CD14-positive monocyte (primary cell): ENCODE measurements at regions not wholly inside any gene's neighbourhood (a gene's known extent, or its start where the extent isn't known, plus 50 kb on each side); places are given as distances from the start of the nearest gene placed in this dataset.
A peak's percentile ranks its signal among the peaks of the same experiment; 100 is the strongest.

Experiments
- DNase-seq, 3 donors: peaks; one replicate each; pipeline ENCODE4 v3.0.0-alpha.2; 2011 to 2022
- H2AFZ ChIP-seq: 2 replicates; pipeline ENCODE4 v1.6.0; 2012; ENCODE audit warnings: mild to moderate bottlenecking, low read depth, low read length, inconsistent platforms; ENCODE audit not compliant: insufficient read depth, poor library complexity, severe bottlenecking
- H3K27ac ChIP-seq, 2 donors: 1 replicate in 1 of 2; 2 replicates in 1 of 2; pipeline ENCODE4 v1.5.1; 2012 to 2013; ENCODE audit warnings: low read length in 2 of 2, control low read depth in 1 of 2, inconsistent platforms in 1 of 2, low read depth in 1 of 2, mild to moderate bottlenecking in 1 of 2
- H3K27me3 ChIP-seq, 2 donors: one replicate each; pipeline versions ENCODE4 v1.6.0 to v1.6.1; 2011 to 2013; ENCODE audit warnings: low read length in 2 of 2; ENCODE audit not compliant: control insufficient read depth in 2 of 2, insufficient read depth in 2 of 2
- H3K36me3 ChIP-seq, 2 donors: replicated peaks in 1 of 2; 1 replicate in 1 of 2; 2 replicates in 1 of 2; pipeline versions ENCODE4 v1.5.1 to v1.6.1; 2012 to 2013; ENCODE audit warnings: low read length in 2 of 2, control low read depth in 1 of 2, inconsistent platforms in 1 of 2, mild to moderate bottlenecking in 1 of 2; ENCODE audit not compliant: insufficient read depth in 2 of 2, control insufficient read depth in 1 of 2
- H3K4me1 ChIP-seq, 2 donors: 1 replicate in 1 of 2; 2 replicates in 1 of 2; pipeline versions ENCODE4 v1.5.1 to v1.6.1; 2012 to 2013; ENCODE audit warnings: low read length in 2 of 2, control low read depth in 1 of 2, inconsistent platforms in 1 of 2, mild to moderate bottlenecking in 1 of 2, moderate library complexity in 1 of 2; ENCODE audit not compliant: insufficient read depth in 2 of 2, control insufficient read depth in 1 of 2
- H3K4me2 ChIP-seq: replicated peaks from 2 replicates; pipeline ENCODE3; 2012; ENCODE audit warnings: low read length, moderate library complexity, mild to moderate bottlenecking; ENCODE audit not compliant: poor library complexity, severe bottlenecking; ENCODE audit errors: extremely low read depth
- H3K4me3 ChIP-seq, 3 experiments: fragments of 200-600 bp in 1 of 3; sonication (generic) in 1 of 3; replicated peaks in 1 of 3; 1 replicate in 2 of 3; 2 replicates in 1 of 3; pipeline ENCODE4 v1.5.1; 2011 to 2013; ENCODE audit warnings: low read length in 3 of 3, mild to moderate bottlenecking in 3 of 3, control low read depth in 2 of 3, low read depth in 2 of 3, inconsistent platforms in 1 of 3, moderate library complexity in 1 of 3
- H3K79me2 ChIP-seq: 2 replicates; pipeline ENCODE4 v1.6.0; 2012; ENCODE audit warnings: mild to moderate bottlenecking, control low read depth, inconsistent platforms, low read length, moderate library complexity; ENCODE audit not compliant: insufficient read depth
- H3K9ac ChIP-seq: 2 replicates; pipeline ENCODE4 v1.6.0; 2017; ENCODE audit warnings: low read length, mild to moderate bottlenecking; ENCODE audit not compliant: insufficient read depth, poor library complexity, severe bottlenecking
- H3K9me3 ChIP-seq, 2 donors: replicated peaks in 1 of 2; 1 replicate in 1 of 2; 2 replicates in 1 of 2; pipeline versions ENCODE4 v1.5.1 to v1.6.1; 2012 to 2013; ENCODE audit warnings: low read length in 2 of 2, control low read depth in 1 of 2; ENCODE audit not compliant: control insufficient read depth in 1 of 2, insufficient read depth in 1 of 2
- H4K20me1 ChIP-seq: 2 replicates; pipeline ENCODE4 v1.6.0; 2012; ENCODE audit warnings: mild to moderate bottlenecking, low read length, control low read depth, moderate library complexity; ENCODE audit not compliant: insufficient read depth
- H3K27ac Mint-ChIP-seq, 7 donors: one replicate each; pipeline ENCODE4 v1.8.0; 2020; ENCODE audit warnings: mild to moderate bottlenecking in 7 of 7, mixed read lengths in 7 of 7, moderate library complexity in 6 of 7, inconsistent platforms in 2 of 7
- H3K27me3 Mint-ChIP-seq, 3 donors: one replicate each; pipeline ENCODE4 v1.8.0; 2021 to 2022; ENCODE audit warnings: low read depth in 3 of 3, mild to moderate bottlenecking in 3 of 3, mixed read lengths in 3 of 3, moderate library complexity in 3 of 3, inconsistent platforms in 1 of 3
- H3K36me3 Mint-ChIP-seq, 2 donors: one replicate each; pipeline ENCODE4 v1.8.0; 2020; ENCODE audit warnings: mixed read lengths in 2 of 2, inconsistent platforms in 1 of 2, mild to moderate bottlenecking in 1 of 2
- H3K4me1 Mint-ChIP-seq: one replicate; pipeline ENCODE4 v1.8.0; 2020; ENCODE audit warnings: mild to moderate bottlenecking, mixed read lengths
- H3K4me3 Mint-ChIP-seq, 2 donors: one replicate each; pipeline ENCODE4 v1.8.0; 2020; ENCODE audit warnings: mild to moderate bottlenecking in 2 of 2, mixed read lengths in 2 of 2, moderate library complexity in 1 of 2
- H3K9me3 Mint-ChIP-seq, 7 donors: one replicate each; pipeline ENCODE4 v1.8.0; 2020 to 2022; ENCODE audit warnings: mixed read lengths in 7 of 7, mild to moderate bottlenecking in 6 of 7, moderate library complexity in 6 of 7, inconsistent platforms in 2 of 7
- WGBS: methylation state at CpG from one replicate; pipeline ENCODE4 v1.1.5; 2013; ENCODE audit warnings: missing lambda C conversion rate; ENCODE audit not compliant: insufficient coverage; 5-methylcytosine and 5-hydroxymethylcytosine counted together
- intact Hi-C, 2 donors: fragments of 100-400 bp; cut with micrococcal nuclease; formaldehyde crosslinking; loops; one replicate each; pipeline versions ENCODE4 v1.15.0 to v1.15.1; 2023
- TF ChIP-seq, protein P1 (sequence below): fragments of 200-600 bp; IDR thresholded peaks from one replicate; pipeline ENCODE4 v1.8.0; 2022; ENCODE audit warnings: antibody characterized with exemption, mild to moderate bottlenecking

DNA sequence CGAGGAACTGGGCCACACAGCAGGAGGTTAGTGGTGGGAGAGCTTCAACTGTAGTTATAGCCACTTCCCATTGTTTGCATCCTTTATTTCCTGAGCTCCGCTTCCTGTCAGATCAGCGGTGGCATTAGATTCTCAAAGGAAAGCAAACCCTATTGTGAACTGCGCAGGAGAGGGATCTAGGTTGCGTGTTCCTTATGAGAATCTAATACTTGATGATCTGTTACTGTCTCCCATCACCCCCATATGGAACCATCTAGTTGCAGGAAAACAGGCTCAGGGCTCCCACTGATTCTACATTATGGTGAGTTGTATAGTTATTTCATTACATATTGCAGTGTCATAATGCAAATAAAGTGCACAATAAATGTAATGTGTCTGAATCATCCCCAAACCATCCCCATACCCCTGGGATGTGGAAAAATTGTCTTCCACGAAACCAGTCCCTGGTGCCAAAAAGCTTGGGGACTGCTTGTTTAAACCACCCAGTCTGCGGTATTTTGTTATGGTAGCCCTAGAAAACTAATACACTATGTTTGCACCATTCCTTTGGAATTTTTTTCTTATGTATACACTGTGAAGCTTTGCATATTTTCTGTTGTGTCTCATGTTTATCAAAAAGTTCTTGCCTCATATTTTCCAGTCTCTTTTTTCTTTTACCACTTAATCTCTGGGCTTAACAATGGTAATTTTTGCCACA lies 136.6 kb upstream of the IVNS1ABP start:
- no peaks in the 10 kb centered on the region for H3K4me1 Mint-ChIP-seq
- no peak overlapping the region for H3K9ac ChIP-seq
- H3K9me3 Mint-ChIP-seq, result peaks cover 0 to 10% (median 3%) of the 10 kb centered on the region in 7 donors
- TF ChIP-seq, protein P1, sequence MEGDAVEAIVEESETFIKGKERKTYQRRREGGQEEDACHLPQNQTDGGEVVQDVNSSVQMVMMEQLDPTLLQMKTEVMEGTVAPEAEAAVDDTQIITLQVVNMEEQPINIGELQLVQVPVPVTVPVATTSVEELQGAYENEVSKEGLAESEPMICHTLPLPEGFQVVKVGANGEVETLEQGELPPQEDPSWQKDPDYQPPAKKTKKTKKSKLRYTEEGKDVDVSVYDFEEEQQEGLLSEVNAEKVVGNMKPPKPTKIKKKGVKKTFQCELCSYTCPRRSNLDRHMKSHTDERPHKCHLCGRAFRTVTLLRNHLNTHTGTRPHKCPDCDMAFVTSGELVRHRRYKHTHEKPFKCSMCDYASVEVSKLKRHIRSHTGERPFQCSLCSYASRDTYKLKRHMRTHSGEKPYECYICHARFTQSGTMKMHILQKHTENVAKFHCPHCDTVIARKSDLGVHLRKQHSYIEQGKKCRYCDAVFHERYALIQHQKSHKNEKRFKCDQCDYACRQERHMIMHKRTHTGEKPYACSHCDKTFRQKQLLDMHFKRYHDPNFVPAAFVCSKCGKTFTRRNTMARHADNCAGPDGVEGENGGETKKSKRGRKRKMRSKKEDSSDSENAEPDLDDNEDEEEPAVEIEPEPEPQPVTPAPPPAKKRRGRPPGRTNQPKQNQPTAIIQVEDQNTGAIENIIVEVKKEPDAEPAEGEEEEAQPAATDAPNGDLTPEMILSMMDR, result no peak
- H3K27me3 Mint-ChIP-seq, result peaks cover 0 to 2% (median 1%) of the 10 kb centered on the region in 3 donors
- no peaks in the 10 kb centered on the region for H3K27me3 ChIP-seq
- peak overlapping the region in 1 of 7 donors; percentile 67 for H3K27ac Mint-ChIP-seq
- H3K4me3 Mint-ChIP-seq, result no peak overlapping the region
- H2AFZ ChIP-seq, result peak overlapping the region; percentile 8
- H3K4me1 ChIP-seq, result no peaks in the 10 kb centered on the region
- no peak for DNase-seq
- peaks cover 0 to 2% of the 10 kb centered on the region in 2 donors for H3K36me3 Mint-ChIP-seq
- H3K9me3 ChIP-seq, result no peaks in the 10 kb centered on the region
- no peak overlapping the region for H3K4me2 ChIP-seq
- no peaks in the 10 kb centered on the region for H3K36me3 ChIP-seq
- intact Hi-C loops, result no loop called here
- WGBS, result no CpG with 5 or more reads among the region's 7 CpGs
- H3K79me2 ChIP-seq, result no peaks in the 10 kb centered on the region
- no peak overlapping the region for H3K27ac ChIP-seq
- H3K4me3 ChIP-seq, result no peak overlapping the region
- no peaks in the 10 kb centered on the region for H4K20me1 ChIP-seq

DNA sequence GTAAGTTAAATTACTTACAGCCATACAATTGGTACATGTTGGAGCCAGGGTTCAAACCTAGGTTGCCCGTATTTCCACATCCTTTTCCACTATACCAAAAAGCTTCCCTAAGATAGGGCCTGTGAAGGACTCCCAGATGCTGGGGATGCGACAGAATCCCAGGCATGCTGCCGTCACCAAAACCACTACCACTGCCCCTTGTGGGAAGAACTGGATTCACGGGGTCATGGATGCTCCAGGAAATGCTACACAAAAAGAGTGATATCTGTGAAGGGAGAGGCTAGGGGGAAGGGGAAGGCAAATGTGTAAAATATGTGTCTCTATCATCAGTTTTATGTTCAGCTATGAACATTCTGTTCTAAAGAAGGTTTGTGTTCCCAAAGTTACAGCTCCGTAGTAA lies 133.9 kb upstream of the IVNS1ABP start:
- H3K27me3 Mint-ChIP-seq, result peaks cover 0 to 2% (median 1%) of the 10 kb centered on the region in 3 donors

More for the DNA sequence above, 133.9 kb upstream of the IVNS1ABP start:
- Histone ChIP-seq H2AFZ (no peak overlapping the region), H4K20me1 (no peaks in the 10 kb centered on the region), H3K9ac (no peak overlapping the region), H3K27ac (no peak overlapping the region), H3K27me3 (no peaks in the 10 kb centered on the region), H3K4me3 (no peak overlapping the region), H3K4me1 (no peaks in the 10 kb centered on the region), H3K36me3 (no peaks in the 10 kb centered on the region), H3K9me3 (no peaks in the 10 kb centered on the region), H3K4me2 (no peak overlapping the region), H3K79me2 (no peaks in the 10 kb centered on the region)
- DNase-seq, result no peak
- no peak overlapping the region for H3K4me3 Mint-ChIP-seq
- intact Hi-C loops, result no loop called here
- peaks cover 0 to 7% (median 3%) of the 10 kb centered on the region in 7 donors for H3K9me3 Mint-ChIP-seq
- no peak overlapping the region for H3K27ac Mint-ChIP-seq
- TF ChIP-seq, protein P1, result no peak
- H3K4me1 Mint-ChIP-seq, result no peaks in the 10 kb centered on the region
- H3K36me3 Mint-ChIP-seq, result peaks cover 0 to 2% of the 10 kb centered on the region in 2 donors
- 100% methylated on average over 2 of the region's 5 CpGs for WGBS
